NCI-H345 treated with DMSO at 0.1 percent for 48 hours (cell line): ENCODE measurements at regions not wholly inside any gene's neighbourhood (a gene's known extent, or its start where the extent isn't known, plus 50 kb on each side); places are given as distances from the start of the nearest gene placed in this dataset.

Experiments used
- DNase-seq: peaks from one replicate; lab custom pipeline; 2025; ENCODE audit not compliant: unreplicated experiment; lab: John Stamatoyannopoulos, UW

GRCh38 chr2:8277921-8278571, 403.8 kb upstream of the ID2 start:
- DNase-seq: no peak

GRCh38 chr2:8278709-8279354, 403.0 kb upstream of the ID2 start:
- DNase-seq: no peak

GRCh38 chr2:8279506-8279905, 402.4 kb upstream of the ID2 start:
- no peak for DNase-seq

GRCh38 chr2:8281234-8281633, 400.6 kb upstream of the ID2 start:
- DNase-seq: no peak

- DNase-seq: no peak
Observed at GRCh38 chr2:8281950-8282857, 399.7 kb upstream of the ID2 start.

GRCh38 chr2:8282858-8283252, 399.0 kb upstream of the ID2 start:
- no peak for DNase-seq

GRCh38 chr2:8285081-8285480, 396.8 kb upstream of the ID2 start:
- no peak for DNase-seq

GRCh38 chr2:8285898-8286297, 396.0 kb upstream of the ID2 start:
- DNase-seq: no peak

GRCh38 chr2:8288206-8288605, 393.6 kb upstream of the ID2 start:
- DNase-seq: no peak

- DNase-seq: no peak
Observed at GRCh38 chr2:8289111-8289510, 392.7 kb upstream of the ID2 start.

GRCh38 chr2:8290771-8291352, 391.0 kb upstream of the ID2 start:
- DNase-seq: no peak

GRCh38 chr2:8296306-8296705, 385.6 kb upstream of the ID2 start:
- DNase-seq: no peak

- DNase-seq: no peak
Observed at GRCh38 chr2:8297376-8298231, 384.3 kb upstream of the ID2 start.

- DNase-seq: no peak
Observed at GRCh38 chr2:8298783-8299182, 383.1 kb upstream of the ID2 start.

- no peak for DNase-seq
Observed at GRCh38 chr2:8300216-8300615, 381.6 kb upstream of the ID2 start.

GRCh38 chr2:8300905-8301304, 381.0 kb upstream of the ID2 start:
- no peak for DNase-seq

- DNase-seq: no peak
Observed at GRCh38 chr2:8303322-8303832, 378.5 kb upstream of the ID2 start.

GRCh38 chr2:8304821-8305766, 376.8 kb upstream of the ID2 start:
- DNase-seq: no peak
